Uterus (tissue), 2 donors: ENCODE measurements at regions not wholly inside any gene's neighbourhood (a gene's known extent, or its start where the extent isn't known, plus 50 kb on each side); places are given as distances from the start of the nearest gene placed in this dataset.

ENCODE experiments used
- CTCF ChIP-seq, 4 experiments: fragments of 200-600 bp in 2 of 4; fragments of 450-650 bp in 2 of 4; sonication (generic) in 2 of 4; IDR thresholded peaks; one replicate each; pipeline ENCODE4 v1.5.1; 2016 to 2019; ENCODE audit warnings: antibody characterized with exemption in 4 of 4, mild to moderate bottlenecking in 2 of 4, moderate library complexity in 1 of 4
- POLR2A ChIP-seq, 2 donors: fragments of 450-650 bp; IDR thresholded peaks; one replicate each; pipeline ENCODE4 v1.6.1; 2016; ENCODE audit warnings: antibody characterized with exemption in 2 of 2, mild to moderate bottlenecking in 1 of 2, moderate library complexity in 1 of 2

GRCh38 chr5:136814619-136815378 lies 449.5 kb upstream of the TRPC7 start:
- no peak for TF ChIP-seq CTCF (IDR thresholded peaks at IDR 0.05)
- TF ChIP-seq POLR2A (IDR thresholded peaks at IDR 0.05), result no peak
